HFFc6 (cell line): ENCODE measurements at regions not wholly inside any gene's neighbourhood (a gene's known extent, or its start where the extent isn't known, plus 50 kb on each side); places are given as distances from the start of the nearest gene placed in this dataset.

Experiments
- DNase-seq: peaks from one replicate; pipeline ENCODE4 v3.0.0-alpha.2; 2018
- H3K27ac Mint-ChIP-seq: 2 replicates; pipeline ENCODE4 v1.8.0; 2020; ENCODE audit warnings: mild to moderate bottlenecking, mixed read lengths
- H3K27me3 Mint-ChIP-seq: 2 replicates; pipeline ENCODE4 v1.8.0; 2021; ENCODE audit warnings: mild to moderate bottlenecking, moderate library complexity, mixed read lengths; ENCODE audit not compliant: insufficient read depth
- H3K36me3 Mint-ChIP-seq: 2 replicates; pipeline ENCODE4 v1.8.0; 2021; ENCODE audit warnings: low read depth, mixed read lengths
- H3K4me1 Mint-ChIP-seq: 2 replicates; pipeline ENCODE4 v1.8.0; 2020; ENCODE audit warnings: low read depth, mixed read lengths
- H3K4me3 Mint-ChIP-seq: 2 replicates; pipeline ENCODE4 v1.8.0; 2020; ENCODE audit warnings: mild to moderate bottlenecking, moderate library complexity, mixed read lengths
- H3K9me3 Mint-ChIP-seq: 2 replicates; pipeline ENCODE4 v1.8.0; 2020; ENCODE audit warnings: mild to moderate bottlenecking, mixed read lengths
- CTCF ChIP-seq: fragments of 200-600 bp; sonication (generic); IDR thresholded peaks from 2 replicates; pipeline ENCODE4 v1.5.0; 2021; ENCODE audit warnings: antibody characterized with exemption, mild to moderate bottlenecking

- no peaks in the 10 kb centered on the region for H3K9me3 Mint-ChIP-seq
- no peak overlapping the region for H3K4me3 Mint-ChIP-seq
- no peak for TF ChIP-seq CTCF
- H3K27ac Mint-ChIP-seq = no peak overlapping the region
- H3K36me3 Mint-ChIP-seq = no peaks in the 10 kb centered on the region; the same call in 1 of the 2 replicates
- no peak for DNase-seq
- peaks cover 26% of the 10 kb centered on the region; the same call in 1 of the 2 replicates for H3K4me1 Mint-ChIP-seq
- no peaks in the 10 kb centered on the region for H3K27me3 Mint-ChIP-seq
Measured at GRCh38 chr3:101939361-101940049, 90.2 kb downstream of the NFKBIZ start.

GRCh38 chr3:101940521-101941317 is 91.4 kb downstream of the NFKBIZ start:
- Mint-ChIP-seq H3K4me3 (no peak overlapping the region), H3K36me3 (no peaks in the 10 kb centered on the region; the same call in 1 of the 2 replicates), H3K4me1 (peaks cover 19% of the 10 kb centered on the region), H3K9me3 (no peaks in the 10 kb centered on the region), H3K27ac (no peak overlapping the region), H3K27me3 (no peaks in the 10 kb centered on the region; the same call in 1 of the 2 replicates)
- no peak for TF ChIP-seq CTCF
- peak; percentile 96 for DNase-seq

- no peak for DNase-seq
- TF ChIP-seq CTCF = no peak
- Mint-ChIP-seq H3K27me3 (no peaks in the 10 kb centered on the region; the same call in 1 of the 2 replicates), H3K4me3 (no peak overlapping the region), H3K36me3 (no peaks in the 10 kb centered on the region; the same call in 1 of the 2 replicates), H3K4me1 (peaks cover 18% of the 10 kb centered on the region), H3K9me3 (no peaks in the 10 kb centered on the region), H3K27ac (no peak overlapping the region; the same call in 1 of the 2 replicates)
Measured at GRCh38 chr3:101941318-101942040, 92.2 kb downstream of the NFKBIZ start.

- Mint-ChIP-seq H3K4me1 (peaks cover 10% of the 10 kb centered on the region), H3K9me3 (no peaks in the 10 kb centered on the region), H3K27ac (no peak overlapping the region; the same call in none of the 2 replicates), H3K36me3 (no peaks in the 10 kb centered on the region), H3K27me3 (no peaks in the 10 kb centered on the region; the same call in 1 of the 2 replicates), H3K4me3 (peak overlapping the region; percentile 71)
- no peak for DNase-seq
- no peak for TF ChIP-seq CTCF
Measured at GRCh38 chr3:101942356-101942755, 93.0 kb downstream of the NFKBIZ start.

GRCh38 chr3:101943029-101943428 is 93.7 kb downstream of the NFKBIZ start:
- H3K27ac Mint-ChIP-seq = peak overlapping the region; percentile 22
- peaks cover 3% of the 10 kb centered on the region for H3K36me3 Mint-ChIP-seq
- no peak for DNase-seq
- no peak overlapping the region for H3K4me3 Mint-ChIP-seq
- TF ChIP-seq CTCF = no peak
- H3K27me3 Mint-ChIP-seq = no peaks in the 10 kb centered on the region; the same call in 1 of the 2 replicates
- H3K4me1 Mint-ChIP-seq = peaks cover 8% of the 10 kb centered on the region
- H3K9me3 Mint-ChIP-seq = peaks cover 2% of the 10 kb centered on the region; the same call in 1 of the 2 replicates
